Smooth muscle cell (in vitro differentiated cells): ENCODE measurements at regions not wholly inside any gene's neighbourhood (a gene's known extent, or its start where the extent isn't known, plus 50 kb on each side); places are given as distances from the start of the nearest gene placed in this dataset.

ENCODE experiments used
- DNase-seq: peaks from one replicate; lab custom pipeline; 2025; ENCODE audit not compliant: unreplicated experiment; lab: John Stamatoyannopoulos, UW
- H2AFZ ChIP-seq: fragments of 200-600 bp; sonication (generic); 2 replicates; pipeline ENCODE4 v1.6.0; 2016; ENCODE audit warnings: antibody characterized with exemption, low read depth, mild to moderate bottlenecking
- H3F3A ChIP-seq: fragments of 200-600 bp; sonication (generic); 2 replicates; pipeline ENCODE4 v1.6.0; 2017; ENCODE audit warnings: antibody characterized with exemption, low read depth
- H3K27ac ChIP-seq: fragments of 200-600 bp; sonication (generic); 2 replicates; pipeline ENCODE4 v1.5.1; 2016; ENCODE audit warnings: low read depth, mild to moderate bottlenecking
- H3K27me3 ChIP-seq: fragments of 200-600 bp; sonication (generic); 2 replicates; pipeline ENCODE4 v1.6.1; 2016; ENCODE audit warnings: low read depth, mild to moderate bottlenecking
- H3K36me3 ChIP-seq: fragments of 200-600 bp; sonication (generic); 2 replicates; pipeline ENCODE4 v1.5.1; 2016; ENCODE audit warnings: low read depth
- H3K4me1 ChIP-seq: fragments of 200-600 bp; sonication (generic); 2 replicates; pipeline ENCODE4 v1.5.1; 2016; ENCODE audit warnings: low read depth
- H3K4me2 ChIP-seq: fragments of 200-600 bp; sonication (generic); 2 replicates; pipeline ENCODE4 v1.6.0; 2016; ENCODE audit warnings: mild to moderate bottlenecking
- H3K4me3 ChIP-seq: fragments of 200-600 bp; sonication (generic); 2 replicates; pipeline ENCODE4 v1.5.1; 2016; ENCODE audit warnings: mild to moderate bottlenecking
- H3K79me2 ChIP-seq: fragments of 200-600 bp; sonication (generic); 2 replicates; pipeline ENCODE4 v1.6.0; 2016; ENCODE audit warnings: low read depth, mild to moderate bottlenecking
- H3K9ac ChIP-seq: fragments of 200-600 bp; sonication (generic); 2 replicates; pipeline ENCODE4 v1.6.0; 2016; ENCODE audit warnings: low read depth
- H3K9me3 ChIP-seq: fragments of 200-600 bp; sonication (generic); replicated peaks from 2 replicates; pipeline ENCODE4 v1.5.1; 2016; ENCODE audit warnings: low read depth
- H4K20me1 ChIP-seq: fragments of 200-600 bp; sonication (generic); 2 replicates; pipeline ENCODE4 v1.6.0; 2016; ENCODE audit warnings: low read depth
- WGBS: methylation state at CpG from one replicate; pipeline ENCODE4 v1.1.7; 2016; ENCODE audit warnings: low lambda C conversion rate; 5-methylcytosine and 5-hydroxymethylcytosine counted together
- TF ChIP-seq, protein P1 (sequence below): fragments of 200-600 bp; sonication (generic); IDR thresholded peaks from 2 replicates; pipeline ENCODE4 v1.5.1; 2017; ENCODE audit warnings: borderline replicate concordance, mild to moderate bottlenecking, antibody characterized with exemption; ENCODE audit not compliant: insufficient read depth, poor library complexity, severe bottlenecking

DNA sequence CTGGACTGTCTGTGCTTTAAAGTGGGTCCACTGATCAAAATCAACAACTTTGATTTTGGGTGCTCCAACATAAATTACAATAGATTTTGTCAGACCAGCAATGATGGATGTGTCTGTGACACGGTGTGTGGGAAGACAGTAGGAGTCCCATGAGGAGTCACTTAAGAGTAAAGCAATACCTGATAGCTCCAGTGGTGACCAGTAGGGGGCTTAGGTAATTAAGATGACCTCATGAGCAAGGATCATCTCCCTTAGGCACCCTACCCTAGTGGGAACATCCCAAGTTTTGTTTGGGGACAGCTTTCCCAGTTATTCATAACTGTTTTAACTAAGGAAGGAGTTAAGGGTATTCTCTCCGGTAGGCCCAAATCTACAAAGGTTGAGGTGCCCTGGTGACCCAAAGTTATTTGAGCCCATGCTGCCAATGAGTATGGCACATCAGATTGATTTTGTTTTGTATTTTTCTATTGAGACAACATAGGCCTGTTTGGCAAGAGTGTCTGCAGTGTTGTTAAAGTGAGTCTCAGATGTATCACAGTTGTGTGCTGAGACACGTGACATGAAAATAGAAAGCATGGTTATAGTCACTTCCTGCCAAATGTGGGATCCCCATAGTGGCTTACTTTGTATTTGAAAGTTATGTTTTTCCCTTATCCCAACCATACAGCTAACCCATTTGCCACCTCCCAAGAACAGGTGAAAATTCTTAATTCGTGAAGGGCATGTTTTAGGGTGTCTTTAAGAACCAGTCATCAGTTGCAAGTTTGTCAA is 1337.6 kb upstream of the SLC39A10 start:
- no peak for DNase-seq
- Histone ChIP-seq H3K27ac (no peak overlapping the region), H4K20me1 (no peaks in the 10 kb centered on the region), H3K9ac (no peak overlapping the region), H2AFZ (no peak overlapping the region), H3K4me3 (no peak overlapping the region), H3K9me3 (no peaks in the 10 kb centered on the region), H3K4me1 (no peaks in the 10 kb centered on the region), H3F3A (no peaks in the 10 kb centered on the region), H3K36me3 (no peaks in the 10 kb centered on the region), H3K4me2 (no peak overlapping the region), H3K27me3 (no peaks in the 10 kb centered on the region), H3K79me2 (no peaks in the 10 kb centered on the region)
- 90% methylated on average over 4 of the region's 4 CpGs for WGBS
- TF ChIP-seq, protein P1, sequence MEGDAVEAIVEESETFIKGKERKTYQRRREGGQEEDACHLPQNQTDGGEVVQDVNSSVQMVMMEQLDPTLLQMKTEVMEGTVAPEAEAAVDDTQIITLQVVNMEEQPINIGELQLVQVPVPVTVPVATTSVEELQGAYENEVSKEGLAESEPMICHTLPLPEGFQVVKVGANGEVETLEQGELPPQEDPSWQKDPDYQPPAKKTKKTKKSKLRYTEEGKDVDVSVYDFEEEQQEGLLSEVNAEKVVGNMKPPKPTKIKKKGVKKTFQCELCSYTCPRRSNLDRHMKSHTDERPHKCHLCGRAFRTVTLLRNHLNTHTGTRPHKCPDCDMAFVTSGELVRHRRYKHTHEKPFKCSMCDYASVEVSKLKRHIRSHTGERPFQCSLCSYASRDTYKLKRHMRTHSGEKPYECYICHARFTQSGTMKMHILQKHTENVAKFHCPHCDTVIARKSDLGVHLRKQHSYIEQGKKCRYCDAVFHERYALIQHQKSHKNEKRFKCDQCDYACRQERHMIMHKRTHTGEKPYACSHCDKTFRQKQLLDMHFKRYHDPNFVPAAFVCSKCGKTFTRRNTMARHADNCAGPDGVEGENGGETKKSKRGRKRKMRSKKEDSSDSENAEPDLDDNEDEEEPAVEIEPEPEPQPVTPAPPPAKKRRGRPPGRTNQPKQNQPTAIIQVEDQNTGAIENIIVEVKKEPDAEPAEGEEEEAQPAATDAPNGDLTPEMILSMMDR: no peak

DNA sequence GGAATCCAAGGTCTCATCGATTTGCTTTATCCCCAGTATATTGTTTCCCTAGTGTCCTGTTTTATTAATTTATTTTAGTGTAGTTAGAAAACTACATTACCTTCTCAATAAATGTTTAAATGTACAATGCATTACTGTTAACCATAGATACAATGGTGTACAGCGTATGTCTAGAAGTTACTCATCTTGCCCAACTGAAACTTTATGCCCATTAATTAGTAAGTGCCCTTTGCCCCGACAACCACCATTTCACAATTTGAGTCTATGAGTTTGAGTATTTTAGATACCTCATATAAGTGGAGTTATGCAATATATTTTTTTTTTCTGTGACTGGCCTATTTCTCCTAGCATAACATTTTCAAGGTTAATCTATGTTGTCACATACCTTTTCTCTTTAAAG is 1343.0 kb upstream of the SLC39A10 start:
- no peak overlapping the region for H3K4me3 ChIP-seq
- no peaks in the 10 kb centered on the region for H3K27me3 ChIP-seq
- no peak overlapping the region for H3K9ac ChIP-seq
- TF ChIP-seq, protein P1: no peak
- H3K4me2 ChIP-seq: no peak overlapping the region
- H2AFZ ChIP-seq: no peak overlapping the region
- no peaks in the 10 kb centered on the region for H4K20me1 ChIP-seq
- H3F3A ChIP-seq: no peaks in the 10 kb centered on the region
- WGBS: 99% methylated on average over 3 of the region's 3 CpGs
- H3K36me3 ChIP-seq: no peaks in the 10 kb centered on the region
- H3K4me1 ChIP-seq: no peaks in the 10 kb centered on the region
- no peaks in the 10 kb centered on the region for H3K79me2 ChIP-seq
- H3K9me3 ChIP-seq: no peaks in the 10 kb centered on the region
- DNase-seq: no peak
- H3K27ac ChIP-seq: no peak overlapping the region

DNA sequence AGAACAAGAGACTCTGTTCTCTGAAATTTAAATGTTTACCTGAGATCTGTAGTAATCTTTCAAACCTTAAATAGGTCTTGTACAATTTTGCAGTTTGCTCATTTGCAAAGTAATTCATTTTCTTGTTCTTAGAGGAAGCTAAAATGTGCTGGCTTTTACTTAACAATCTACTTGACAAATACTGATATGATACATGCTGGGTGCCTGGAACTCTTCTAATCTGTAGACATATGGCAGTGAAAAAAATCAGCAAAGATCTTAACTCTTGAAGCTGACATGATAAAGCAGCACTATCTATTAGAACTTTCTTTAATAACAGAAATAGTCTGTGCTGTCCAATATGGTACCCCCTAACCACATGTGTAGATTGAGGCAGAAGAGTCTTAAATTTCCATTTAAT is 1352.8 kb upstream of the SLC39A10 start:
- DNase-seq: no peak
- no peak overlapping the region for H3K9ac ChIP-seq
- H2AFZ ChIP-seq: no peak overlapping the region
- H3K27me3 ChIP-seq: no peaks in the 10 kb centered on the region
- H3K79me2 ChIP-seq: no peaks in the 10 kb centered on the region
- TF ChIP-seq, protein P1: no peak
- H3K4me1 ChIP-seq: no peaks in the 10 kb centered on the region
- H3K4me2 ChIP-seq: no peak overlapping the region
- H3F3A ChIP-seq: no peaks in the 10 kb centered on the region
- no peaks in the 10 kb centered on the region for H4K20me1 ChIP-seq
- no peak overlapping the region for H3K27ac ChIP-seq
- no peaks in the 10 kb centered on the region for H3K36me3 ChIP-seq
- no peak overlapping the region for H3K4me3 ChIP-seq
- H3K9me3 ChIP-seq: no peaks in the 10 kb centered on the region

DNA sequence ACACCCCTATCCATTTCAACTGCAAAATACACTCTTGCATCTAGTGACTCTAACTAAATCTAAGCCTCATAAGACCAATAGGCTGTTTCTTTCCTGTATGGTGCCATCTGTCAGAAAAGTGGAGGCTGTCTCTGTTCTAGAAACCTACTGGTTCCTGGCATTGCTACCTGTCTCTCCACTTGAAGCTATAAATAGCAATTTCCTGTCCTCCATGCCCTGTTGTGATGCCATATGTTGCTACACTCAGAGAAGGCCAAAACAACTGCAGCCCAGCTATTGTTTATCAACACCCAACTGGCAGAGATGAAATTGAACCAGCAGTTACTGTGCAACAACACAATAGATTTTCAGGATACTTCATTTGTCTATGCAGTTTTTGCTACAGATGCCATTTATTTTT is 1355.1 kb upstream of the SLC39A10 start:
- Histone ChIP-seq H2AFZ (no peak overlapping the region), H3K4me1 (no peaks in the 10 kb centered on the region), H3K27ac (no peak overlapping the region), H4K20me1 (no peaks in the 10 kb centered on the region), H3K79me2 (no peaks in the 10 kb centered on the region), H3K4me3 (no peak overlapping the region), H3F3A (no peaks in the 10 kb centered on the region), H3K9me3 (no peaks in the 10 kb centered on the region), H3K36me3 (no peaks in the 10 kb centered on the region), H3K4me2 (no peak overlapping the region), H3K27me3 (no peaks in the 10 kb centered on the region), H3K9ac (no peak overlapping the region)
- no peak for DNase-seq
- TF ChIP-seq, protein P1: no peak
